ENCODE measurements at regions not wholly inside any gene's neighbourhood (a gene's known extent, or its start where the extent isn't known, plus 50 kb on each side); places are given as distances from the start of the nearest gene placed in this dataset.
A peak's percentile ranks its signal among the peaks of the same experiment; 100 is the strongest.

DNA sequence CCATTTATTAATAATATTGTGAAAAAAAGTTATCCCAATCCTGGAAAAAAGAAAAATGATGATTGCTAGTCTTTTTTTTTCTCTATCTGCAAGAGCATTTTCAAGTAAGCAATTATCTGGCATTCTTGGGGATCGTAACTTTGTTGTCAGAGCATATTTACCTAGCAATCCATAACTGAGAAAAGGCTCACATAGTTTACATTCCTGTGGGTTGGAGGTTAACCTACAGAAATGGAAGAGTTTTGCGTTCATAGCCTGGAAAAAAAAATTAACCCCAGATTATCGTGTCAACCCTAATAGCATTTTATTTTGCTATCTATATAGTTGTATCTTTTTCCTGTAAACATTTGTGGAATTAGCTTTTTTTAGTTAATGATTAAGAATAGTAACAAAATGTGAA, 292.3 kb downstream of the DAD1 start (continued):
- TF ChIP-seq, protein P1, sequence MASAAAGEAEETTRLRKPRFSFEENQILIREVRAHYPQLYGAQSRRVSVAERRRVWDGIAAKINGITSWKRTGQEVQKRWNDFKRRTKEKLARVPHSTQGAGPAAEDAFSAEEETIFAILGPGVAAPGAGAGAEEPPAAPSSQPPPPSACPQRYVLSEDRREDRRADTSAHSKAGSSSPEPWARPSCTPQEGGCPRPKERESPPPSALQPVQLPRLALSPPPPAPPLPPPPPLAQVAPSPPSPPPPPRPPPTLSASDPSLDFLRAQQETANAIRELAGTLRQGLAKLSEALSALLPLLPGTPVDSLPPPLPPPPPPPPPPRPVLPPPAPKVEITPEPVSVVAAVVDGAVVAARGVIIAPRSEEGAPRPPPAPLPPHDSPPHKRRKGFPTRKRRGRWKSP (CRISPR knock-in tag; IDR thresholded peaks at IDR 0.05), result no peak
- TF ChIP-seq ZNF75D (CRISPR knock-in tag; IDR thresholded peaks at IDR 0.05; ENCODE audit: borderline replicate concordance) (no peak), SIX4 (CRISPR knock-in tag; IDR thresholded peaks at IDR 0.05) (no peak), NCOA2 (CRISPR knock-in tag; IDR thresholded peaks at IDR 0.05) (0 out of 2 replicates have a peak, but pooled peaks have one; percentile 48), ZNF598 (CRISPR knock-in tag; IDR thresholded peaks at IDR 0.05; ENCODE audit: borderline replicate concordance) (no peak), ZNF619 (CRISPR knock-in tag; IDR thresholded peaks at IDR 0.05) (no peak), ZNF326 (CRISPR knock-in tag; IDR thresholded peaks at IDR 0.05; ENCODE audit: borderline replicate concordance) (no peak)
- TF ChIP-seq, protein P2, sequence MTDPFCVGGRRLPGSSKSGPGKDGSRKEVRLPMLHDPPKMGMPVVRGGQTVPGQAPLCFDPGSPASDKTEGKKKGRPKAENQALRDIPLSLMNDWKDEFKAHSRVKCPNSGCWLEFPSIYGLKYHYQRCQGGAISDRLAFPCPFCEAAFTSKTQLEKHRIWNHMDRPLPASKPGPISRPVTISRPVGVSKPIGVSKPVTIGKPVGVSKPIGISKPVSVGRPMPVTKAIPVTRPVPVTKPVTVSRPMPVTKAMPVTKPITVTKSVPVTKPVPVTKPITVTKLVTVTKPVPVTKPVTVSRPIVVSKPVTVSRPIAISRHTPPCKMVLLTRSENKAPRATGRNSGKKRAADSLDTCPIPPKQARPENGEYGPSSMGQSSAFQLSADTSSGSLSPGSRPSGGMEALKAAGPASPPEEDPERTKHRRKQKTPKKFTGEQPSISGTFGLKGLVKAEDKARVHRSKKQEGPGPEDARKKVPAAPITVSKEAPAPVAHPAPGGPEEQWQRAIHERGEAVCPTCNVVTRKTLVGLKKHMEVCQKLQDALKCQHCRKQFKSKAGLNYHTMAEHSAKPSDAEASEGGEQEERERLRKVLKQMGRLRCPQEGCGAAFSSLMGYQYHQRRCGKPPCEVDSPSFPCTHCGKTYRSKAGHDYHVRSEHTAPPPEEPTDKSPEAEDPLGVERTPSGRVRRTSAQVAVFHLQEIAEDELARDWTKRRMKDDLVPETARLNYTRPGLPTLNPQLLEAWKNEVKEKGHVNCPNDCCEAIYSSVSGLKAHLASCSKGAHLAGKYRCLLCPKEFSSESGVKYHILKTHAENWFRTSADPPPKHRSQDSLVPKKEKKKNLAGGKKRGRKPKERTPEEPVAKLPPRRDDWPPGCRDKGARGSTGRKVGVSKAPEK (CRISPR knock-in tag; IDR thresholded peaks at IDR 0.05; ENCODE audit: borderline replicate concordance), result no peak

DNA sequence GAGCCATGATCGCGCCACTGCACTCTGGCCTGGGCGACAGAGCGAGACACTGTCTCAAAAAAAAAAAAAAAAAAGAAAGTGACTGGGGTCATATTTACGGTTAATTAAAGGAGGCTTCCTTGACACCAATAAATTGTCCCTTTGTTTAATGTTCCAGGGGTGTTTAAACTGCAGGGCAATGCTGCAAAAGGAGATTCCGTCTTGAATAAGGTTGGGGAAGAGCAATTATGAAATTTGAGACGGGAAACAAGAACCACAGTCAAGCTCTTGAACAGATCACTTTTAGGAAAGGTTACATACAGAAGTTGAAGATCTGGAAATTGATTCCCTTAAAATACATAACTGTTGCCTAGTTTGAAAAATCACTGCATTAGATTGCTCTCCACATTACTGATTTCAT, 292.9 kb downstream of the DAD1 start:
- 52% methylated on average over 7 of the region's 7 CpGs for WGBS (ENCODE audit: low lambda C conversion rate)
- Histone ChIP-seq H3K4me3 (replicated peaks in 1 of 3; ENCODE audit: insufficient read depth in 1 of 3, low read depth in 2 of 3, low read length in 3 of 3) (no peak overlapping the region), H3K27ac (ENCODE audit: extremely low read length, insufficient read depth, low read length) (no peak overlapping the region), H3K9ac (ENCODE audit: insufficient read depth, low read depth, low read length) (no peak overlapping the region), H2AFZ (ENCODE audit: low read length) (no peak overlapping the region), H3K36me3 (replicated peaks in 1 of 2; ENCODE audit: control insufficient read depth in 1 of 2, insufficient read depth in 2 of 2, low read length in 2 of 2) (no peaks in the 10 kb centered on the region), H3K27me3 (ENCODE audit: control insufficient read depth in 1 of 2, insufficient read depth in 2 of 2, low read length in 2 of 2) (peaks cover 0 to 21% of the 10 kb centered on the region in 2 experiments; a peak in 2 of 5 replicates), H3K4me1 (ENCODE audit: insufficient read depth, low read length) (peaks cover 13% of the 10 kb centered on the region), H3K9me3 (ENCODE audit: low read length) (no peaks in the 10 kb centered on the region), H3K79me2 (ENCODE audit: insufficient read depth, low read length) (no peaks in the 10 kb centered on the region), H3K4me2 (ENCODE audit: low read depth, low read length) (no peak overlapping the region), H4K20me1 (ENCODE audit: insufficient read depth, low read length) (no peaks in the 10 kb centered on the region)
- CTCF ChIA-PET (ENCODE audit: low intra/inter-chr PET ratio, low total read pairs), result no interaction called here
- DNase-seq (ENCODE audit: low spot score) (no peak), FAIRE-seq (no peak), ATAC-seq (no peak)
- in situ Hi-C loops (cut with HindIII; ENCODE audit: extremely low pct_ligation_motif_present, low pct_unique_long_range_greater_than_20kb) (no loop called here), intact Hi-C loops (cut with micrococcal nuclease; ENCODE audit: unreplicated experiment) (loop anchor here (1.0 kb wide), 1 partner anchor 19 kb away; no protein-coding TSS in a partner anchor)
- BruUV-seq (replicated peaks), result no TSS peak
- POLR2A ChIA-PET, result no interaction called here
- TF ChIP-seq, protein P3, sequence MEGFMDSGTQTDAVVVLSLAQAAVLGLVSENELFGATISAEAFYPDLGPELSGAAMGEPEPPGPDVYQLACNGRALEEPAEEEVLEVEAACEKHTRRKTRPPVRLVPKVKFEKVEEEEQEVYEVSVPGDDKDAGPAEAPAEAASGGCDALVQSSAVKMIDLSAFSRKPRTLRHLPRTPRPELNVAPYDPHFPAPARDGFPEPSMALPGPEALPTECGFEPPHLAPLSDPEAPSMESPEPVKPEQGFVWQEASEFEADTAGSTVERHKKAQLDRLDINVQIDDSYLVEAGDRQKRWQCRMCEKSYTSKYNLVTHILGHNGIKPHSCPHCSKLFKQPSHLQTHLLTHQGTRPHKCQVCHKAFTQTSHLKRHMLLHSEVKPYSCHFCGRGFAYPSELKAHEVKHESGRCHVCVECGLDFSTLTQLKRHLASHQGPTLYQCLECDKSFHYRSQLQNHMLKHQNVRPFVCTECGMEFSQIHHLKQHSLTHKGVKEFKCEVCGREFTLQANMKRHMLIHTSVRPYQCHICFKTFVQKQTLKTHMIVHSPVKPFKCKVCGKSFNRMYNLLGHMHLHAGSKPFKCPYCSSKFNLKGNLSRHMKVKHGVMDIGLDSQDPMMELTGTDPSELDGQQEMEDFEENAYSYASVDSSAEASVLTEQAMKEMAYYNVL (CRISPR knock-in tag; IDR thresholded peaks at IDR 0.05; ENCODE audit: borderline replicate concordance), result no peak
- TF ChIP-seq, protein P4, sequence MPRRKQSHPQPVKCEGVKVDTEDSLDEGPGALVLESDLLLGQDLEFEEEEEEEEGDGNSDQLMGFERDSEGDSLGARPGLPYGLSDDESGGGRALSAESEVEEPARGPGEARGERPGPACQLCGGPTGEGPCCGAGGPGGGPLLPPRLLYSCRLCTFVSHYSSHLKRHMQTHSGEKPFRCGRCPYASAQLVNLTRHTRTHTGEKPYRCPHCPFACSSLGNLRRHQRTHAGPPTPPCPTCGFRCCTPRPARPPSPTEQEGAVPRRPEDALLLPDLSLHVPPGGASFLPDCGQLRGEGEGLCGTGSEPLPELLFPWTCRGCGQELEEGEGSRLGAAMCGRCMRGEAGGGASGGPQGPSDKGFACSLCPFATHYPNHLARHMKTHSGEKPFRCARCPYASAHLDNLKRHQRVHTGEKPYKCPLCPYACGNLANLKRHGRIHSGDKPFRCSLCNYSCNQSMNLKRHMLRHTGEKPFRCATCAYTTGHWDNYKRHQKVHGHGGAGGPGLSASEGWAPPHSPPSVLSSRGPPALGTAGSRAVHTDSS (CRISPR knock-in tag; conservative IDR thresholded peaks at IDR 0.05), result no peak
- TF ChIP-seq, protein P5, sequence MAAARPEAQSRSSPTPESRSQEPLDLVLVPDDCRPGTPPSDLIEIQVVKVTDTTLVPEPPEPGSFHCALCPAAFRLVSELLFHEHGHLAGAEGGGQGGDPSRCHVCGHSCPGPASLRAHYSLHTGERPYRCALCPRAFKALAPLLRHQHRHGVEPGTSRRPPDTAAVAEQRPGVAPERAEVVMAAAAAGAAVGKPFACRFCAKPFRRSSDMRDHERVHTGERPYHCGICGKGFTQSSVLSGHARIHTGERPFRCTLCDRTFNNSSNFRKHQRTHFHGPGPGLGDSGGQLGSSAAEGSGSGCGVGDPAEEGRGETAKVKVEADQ (CRISPR knock-in tag; IDR thresholded peaks at IDR 0.05; ENCODE audit: borderline replicate concordance), result no peak
- TF ChIP-seq ZNF607 (CRISPR knock-in tag; IDR thresholded peaks at IDR 0.05; ENCODE audit: borderline replicate concordance), result no peak
- no peak for TF ChIP-seq HOXD1 (CRISPR knock-in tag; IDR thresholded peaks at IDR 0.05)
- no peak for TF ChIP-seq SMAD1 (CRISPR knock-in tag; IDR thresholded peaks at IDR 0.05; ENCODE audit: borderline replicate concordance, low read depth)
- TF ChIP-seq CBX5 (CRISPR knock-in tag; IDR thresholded peaks at IDR 0.05; ENCODE audit: borderline replicate concordance), result no peak
- TF ChIP-seq AHR (CRISPR knock-in tag; IDR thresholded peaks at IDR 0.05), result no peak

Data from HepG2 (cell line).